Activated CD4-positive, alpha-beta T cell treated with anti-CD3 and anti-CD28 coated beads, Interleukin-2, amount 10 ng/mL, durations not matched to agents 24 days and 14 days (primary cell): ENCODE measurements at regions not wholly inside any gene's neighbourhood (a gene's known extent, or its start where the extent isn't known, plus 50 kb on each side); places are given as distances from the start of the nearest gene placed in this dataset.
"Not testable (repeated sequence)": the region's sequence is repeated elsewhere in the genome, so short reads cannot be mapped to it uniquely, and the experiment has no call there.

Experiments used
- DNase-seq: peaks from one replicate; pipeline ENCODE4 v3.0.0; 2022
- H3K27ac Mint-ChIP-seq: one replicate; pipeline ENCODE4 v1.8.0; 2022; ENCODE audit warnings: mild to moderate bottlenecking, mixed read lengths
- H3K27me3 Mint-ChIP-seq: one replicate; pipeline ENCODE4 v1.8.0; 2022; ENCODE audit warnings: mixed read lengths
- H3K36me3 Mint-ChIP-seq: one replicate; pipeline ENCODE4 v1.8.0; 2022; ENCODE audit warnings: low read depth, mild to moderate bottlenecking, mixed read lengths
- H3K4me1 Mint-ChIP-seq: one replicate; pipeline ENCODE4 v1.8.0; 2021; ENCODE audit warnings: mixed read lengths
- H3K4me3 Mint-ChIP-seq: one replicate; pipeline ENCODE4 v1.8.0; 2022; ENCODE audit warnings: mild to moderate bottlenecking, moderate library complexity, mixed read lengths
- H3K9me3 Mint-ChIP-seq: one replicate; pipeline ENCODE4 v1.8.0; 2021; ENCODE audit warnings: mixed read lengths
- intact Hi-C: fragments of 100-400 bp; cut with micrococcal nuclease; formaldehyde crosslinking; loops from one replicate; pipeline ENCODE4 v1.15.1; 2023

- Mint-ChIP-seq H3K27ac (no peak overlapping the region), H3K27me3 (no peaks in the 10 kb centered on the region), H3K4me3 (no peak overlapping the region), H3K4me1 (no peaks in the 10 kb centered on the region), H3K9me3 (peaks cover 18% of the 10 kb centered on the region), H3K36me3 (no peaks in the 10 kb centered on the region)
- no peak for DNase-seq
- intact Hi-C loops, result no loop called here
These were observed 121.2 kb downstream of the MTERF1 start for GRCh38 chr7:91759205-91759863.

- Mint-ChIP-seq H3K4me1 (no peaks in the 10 kb centered on the region), H3K27ac (no peak overlapping the region), H3K9me3 (peaks cover 4% of the 10 kb centered on the region), H3K36me3 (no peaks in the 10 kb centered on the region), H3K27me3 (no peaks in the 10 kb centered on the region), H3K4me3 (no peak overlapping the region)
- intact Hi-C loops, result no loop called here
- DNase-seq, result no peak
These were observed 112.7 kb downstream of the MTERF1 start for GRCh38 chr7:91767820-91768219.

- no peaks in the 10 kb centered on the region for H3K4me1 Mint-ChIP-seq
- H3K27me3 Mint-ChIP-seq, result peaks cover 2% of the 10 kb centered on the region
- intact Hi-C loops, result no loop called here
These were observed 109.1 kb downstream of the MTERF1 start for GRCh38 chr7:91771394-91771793.

GRCh38 chr7:91771921-91772815 lies 108.3 kb downstream of the MTERF1 start:
- no peaks in the 10 kb centered on the region for H3K36me3 Mint-ChIP-seq
- H3K9me3 Mint-ChIP-seq, result no peaks in the 10 kb centered on the region
- no peak overlapping the region for H3K27ac Mint-ChIP-seq
- intact Hi-C loops, result no loop called here
- H3K4me3 Mint-ChIP-seq, result no peak overlapping the region
- DNase-seq, result no peak
- H3K27me3 Mint-ChIP-seq, result peaks cover 2% of the 10 kb centered on the region
- no peaks in the 10 kb centered on the region for H3K4me1 Mint-ChIP-seq

More at GRCh38 chr7:91771394-91771793, 109.1 kb downstream of the MTERF1 start:
- no peak overlapping the region for H3K27ac Mint-ChIP-seq
- no peaks in the 10 kb centered on the region for H3K36me3 Mint-ChIP-seq
- H3K9me3 Mint-ChIP-seq, result no peaks in the 10 kb centered on the region
- no peak for DNase-seq
- H3K4me3 Mint-ChIP-seq, result no peak overlapping the region

GRCh38 chr7:91776171-91776570 lies 104.3 kb downstream of the MTERF1 start:
- Mint-ChIP-seq H3K27ac (no peak overlapping the region), H3K27me3 (peaks cover 2% of the 10 kb centered on the region), H3K36me3 (no peaks in the 10 kb centered on the region), H3K4me1 (no peaks in the 10 kb centered on the region), H3K9me3 (no peaks in the 10 kb centered on the region), H3K4me3 (no peak overlapping the region)
- intact Hi-C loops, result no loop called here
- no peak for DNase-seq

- H3K27me3 Mint-ChIP-seq, result peaks cover 2% of the 10 kb centered on the region
- H3K9me3 Mint-ChIP-seq, result no peaks in the 10 kb centered on the region
- intact Hi-C loops, result no loop called here
- H3K4me3 Mint-ChIP-seq, result no peak overlapping the region
- no peaks in the 10 kb centered on the region for H3K36me3 Mint-ChIP-seq
- no peak for DNase-seq
- H3K27ac Mint-ChIP-seq, result no peak overlapping the region
- H3K4me1 Mint-ChIP-seq, result no peaks in the 10 kb centered on the region
These were observed 103.0 kb downstream of the MTERF1 start for GRCh38 chr7:91777522-91777921.

- H3K27ac Mint-ChIP-seq, result no peak overlapping the region
- H3K27me3 Mint-ChIP-seq, result peaks cover 2% of the 10 kb centered on the region
- H3K9me3 Mint-ChIP-seq, result no peaks in the 10 kb centered on the region
- H3K4me3 Mint-ChIP-seq, result no peak overlapping the region
- no peak for DNase-seq
- H3K4me1 Mint-ChIP-seq, result no peaks in the 10 kb centered on the region
- H3K36me3 Mint-ChIP-seq, result no peaks in the 10 kb centered on the region
- intact Hi-C loops, result no loop called here
These were observed 102.1 kb downstream of the MTERF1 start for GRCh38 chr7:91778416-91778815.

- Mint-ChIP-seq H3K36me3 (no peaks in the 10 kb centered on the region), H3K9me3 (no peaks in the 10 kb centered on the region), H3K4me1 (no peaks in the 10 kb centered on the region), H3K27me3 (peaks cover 2% of the 10 kb centered on the region), H3K4me3 (no peak overlapping the region), H3K27ac (no peak overlapping the region)
- intact Hi-C loops, result no loop called here
- DNase-seq, result no peak
These were observed 100.0 kb downstream of the MTERF1 start for GRCh38 chr7:91780521-91780920.

GRCh38 chr7:91784469-91784868 lies 96.0 kb downstream of the MTERF1 start:
- no peaks in the 10 kb centered on the region for H3K9me3 Mint-ChIP-seq
- DNase-seq, result no peak
- intact Hi-C loops, result no loop called here
- H3K36me3 Mint-ChIP-seq, result no peaks in the 10 kb centered on the region
- no peak overlapping the region for H3K4me3 Mint-ChIP-seq
- no peaks in the 10 kb centered on the region for H3K27me3 Mint-ChIP-seq
- no peak overlapping the region for H3K27ac Mint-ChIP-seq
- H3K4me1 Mint-ChIP-seq, result no peaks in the 10 kb centered on the region

- H3K27me3 Mint-ChIP-seq, result no peaks in the 10 kb centered on the region
- no peak overlapping the region for H3K27ac Mint-ChIP-seq
- H3K4me3 Mint-ChIP-seq, result no peak overlapping the region
- H3K36me3 Mint-ChIP-seq, result no peaks in the 10 kb centered on the region
- H3K4me1 Mint-ChIP-seq, result no peaks in the 10 kb centered on the region
- intact Hi-C loops, result no loop called here
- no peaks in the 10 kb centered on the region for H3K9me3 Mint-ChIP-seq
- DNase-seq, result no peak
These were observed 92.6 kb downstream of the MTERF1 start for GRCh38 chr7:91787931-91788330.

GRCh38 chr7:91789086-91789485 lies 91.4 kb downstream of the MTERF1 start:
- intact Hi-C loops, result no loop called here
- H3K27ac Mint-ChIP-seq, result no peak overlapping the region
- H3K4me3 Mint-ChIP-seq, result no peak overlapping the region
- H3K36me3 Mint-ChIP-seq, result no peaks in the 10 kb centered on the region
- no peaks in the 10 kb centered on the region for H3K27me3 Mint-ChIP-seq
- H3K4me1 Mint-ChIP-seq, result no peaks in the 10 kb centered on the region
- H3K9me3 Mint-ChIP-seq, result peaks cover 4% of the 10 kb centered on the region
- DNase-seq, result no peak

- peaks cover 4% of the 10 kb centered on the region for H3K9me3 Mint-ChIP-seq
- no peak overlapping the region for H3K27ac Mint-ChIP-seq
- no peaks in the 10 kb centered on the region for H3K4me1 Mint-ChIP-seq
- DNase-seq, result no peak
- H3K27me3 Mint-ChIP-seq, result no peaks in the 10 kb centered on the region
- intact Hi-C loops, result no loop called here
- H3K4me3 Mint-ChIP-seq, result no peak overlapping the region
- no peaks in the 10 kb centered on the region for H3K36me3 Mint-ChIP-seq
These were observed 90.9 kb downstream of the MTERF1 start for GRCh38 chr7:91789558-91789957.

GRCh38 chr7:91790646-91791045 lies 89.9 kb downstream of the MTERF1 start:
- intact Hi-C loops, H3K36me3 Mint-ChIP-seq, H3K4me3 Mint-ChIP-seq, H3K27me3 Mint-ChIP-seq, H3K4me1 Mint-ChIP-seq, DNase-seq, H3K27ac Mint-ChIP-seq, H3K9me3 Mint-ChIP-seq: not testable (repeated sequence)

- intact Hi-C loops, result no loop called here
- Mint-ChIP-seq H3K36me3 (no peaks in the 10 kb centered on the region), H3K9me3 (peaks cover 8% of the 10 kb centered on the region), H3K27me3 (no peaks in the 10 kb centered on the region), H3K4me3 (no peak overlapping the region), H3K4me1 (no peaks in the 10 kb centered on the region), H3K27ac (no peak overlapping the region)
- no peak for DNase-seq
These were observed 84.4 kb downstream of the MTERF1 start for GRCh38 chr7:91796122-91796521.
